ENCODE measurements at regions not wholly inside any gene's neighbourhood (a gene's known extent, or its start where the extent isn't known, plus 50 kb on each side); places are given as distances from the start of the nearest gene placed in this dataset.

- no peak for DNase-seq (ENCODE audit: low read depth in 4 of 4, low spot score in 1 of 4)
Observed at GRCh38 chr3:184659797-184660301, 52.0 kb downstream of the MAGEF1 start.

- no peak for DNase-seq (ENCODE audit: low read depth in 4 of 4, low spot score in 1 of 4)
Observed at GRCh38 chr3:184658223-184658928, 53.5 kb downstream of the MAGEF1 start.

GRCh38 chr3:184656829-184657681, 54.8 kb downstream of the MAGEF1 start:
- DNase-seq (ENCODE audit: low read depth in 4 of 4, low spot score in 1 of 4): peak in 1 of 4 experiments; percentile 17

- DNase-seq (ENCODE audit: low read depth in 4 of 4, low spot score in 1 of 4): no peak
Observed at GRCh38 chr3:184656458-184656828, 55.4 kb downstream of the MAGEF1 start.

GRCh38 chr3:184655597-184655996, 56.3 kb downstream of the MAGEF1 start:
- DNase-seq (ENCODE audit: low read depth in 4 of 4, low spot score in 1 of 4): no peak

- no peak for DNase-seq (ENCODE audit: low read depth in 4 of 4, low spot score in 1 of 4)
Observed at GRCh38 chr3:184654375-184654774, 57.5 kb downstream of the MAGEF1 start.

GRCh38 chr3:184652465-184652864, 59.4 kb downstream of the MAGEF1 start:
- no peak for DNase-seq (ENCODE audit: low read depth in 4 of 4, low spot score in 1 of 4)

- DNase-seq (ENCODE audit: low read depth in 4 of 4, low spot score in 1 of 4): no peak
Observed at GRCh38 chr3:184651904-184652303, 60.0 kb downstream of the MAGEF1 start.

GRCh38 chr3:184648636-184649035, 63.2 kb downstream of the MAGEF1 start:
- DNase-seq (ENCODE audit: low read depth in 4 of 4, low spot score in 1 of 4): no peak

GRCh38 chr3:184647405-184647936, 64.4 kb downstream of the MAGEF1 start:
- no peak for DNase-seq (ENCODE audit: low read depth in 4 of 4, low spot score in 1 of 4)

- DNase-seq (ENCODE audit: low read depth in 4 of 4, low spot score in 1 of 4): no peak
Observed at GRCh38 chr3:184645336-184645735, 66.5 kb downstream of the MAGEF1 start.

GRCh38 chr3:184643442-184643841, 68.4 kb downstream of the MAGEF1 start:
- no peak for DNase-seq (ENCODE audit: low read depth in 4 of 4, low spot score in 1 of 4)

GRCh38 chr3:184642631-184643285, 69.1 kb downstream of the MAGEF1 start:
- DNase-seq (ENCODE audit: low read depth in 4 of 4, low spot score in 1 of 4): no peak

- no peak for DNase-seq (ENCODE audit: low read depth in 4 of 4, low spot score in 1 of 4)
Observed at GRCh38 chr3:184641430-184641829, 70.4 kb downstream of the MAGEF1 start.

- no peak for DNase-seq (ENCODE audit: low read depth in 4 of 4, low spot score in 1 of 4)
Observed at GRCh38 chr3:184639351-184639750, 72.5 kb downstream of the MAGEF1 start.

GRCh38 chr3:184637705-184638104, 74.2 kb downstream of the MAGEF1 start:
- no peak for DNase-seq (ENCODE audit: low read depth in 4 of 4, low spot score in 1 of 4)

GRCh38 chr3:184636741-184637316, 75.0 kb downstream of the MAGEF1 start:
- DNase-seq (ENCODE audit: low read depth in 4 of 4, low spot score in 1 of 4): peak in 2 of 4 experiments; percentile 12 to 39

GRCh38 chr3:184635774-184636173, 74.2 kb downstream of the EPHB3 start:
- DNase-seq (ENCODE audit: low read depth in 4 of 4, low spot score in 1 of 4): no peak

GRCh38 chr3:184635126-184635525, 73.5 kb downstream of the EPHB3 start:
- DNase-seq (ENCODE audit: low read depth in 4 of 4, low spot score in 1 of 4): no peak

GRCh38 chr3:184633237-184633579, 71.6 kb downstream of the EPHB3 start:
- DNase-seq (ENCODE audit: low read depth in 4 of 4, low spot score in 1 of 4): no peak

GRCh38 chr3:184632551-184633236, 71.1 kb downstream of the EPHB3 start:
- DNase-seq (ENCODE audit: low read depth in 4 of 4, low spot score in 1 of 4): no peak
